Peyer's patch (tissue), 4 donors: ENCODE measurements at regions not wholly inside any gene's neighbourhood (a gene's known extent, or its start where the extent isn't known, plus 50 kb on each side); places are given as distances from the start of the nearest gene placed in this dataset.
"Not testable (repeated sequence)": the region's sequence is repeated elsewhere in the genome, so short reads cannot be mapped to it uniquely, and the experiment has no call there.

Experiments
- POLR2A ChIP-seq, 2 donors: fragments of 450-650 bp; IDR thresholded peaks; one replicate each; pipeline ENCODE4 v1.5.1; 2017; ENCODE audit warnings: antibody characterized with exemption in 2 of 2, mild to moderate bottlenecking in 2 of 2, moderate library complexity in 2 of 2
- TF ChIP-seq, protein P1 (sequence below), 6 experiments: fragments of 450-650 bp in 4 of 6; fragments of 200-600 bp in 2 of 6; sonication (generic) in 1 of 6; IDR thresholded peaks; one replicate each; pipeline ENCODE4 v1.5.1; 2017 to 2019; ENCODE audit warnings: antibody characterized with exemption in 6 of 6, mild to moderate bottlenecking in 3 of 6, moderate library complexity in 1 of 6

DNA sequence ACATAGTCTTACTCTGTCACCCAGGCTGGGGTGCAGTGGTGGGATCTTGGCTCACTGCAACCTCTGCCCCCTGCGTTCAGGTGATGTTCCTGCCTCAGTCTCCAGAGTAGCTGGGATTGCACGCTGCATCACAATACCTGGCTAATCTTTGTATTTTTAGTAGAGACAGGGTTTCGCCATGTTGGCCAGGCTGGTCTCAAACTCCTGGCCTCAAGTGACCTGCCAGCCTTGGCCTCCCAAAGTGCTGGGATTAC is 79.0 kb downstream of the LHX9 start:
- TF ChIP-seq, protein P1, sequence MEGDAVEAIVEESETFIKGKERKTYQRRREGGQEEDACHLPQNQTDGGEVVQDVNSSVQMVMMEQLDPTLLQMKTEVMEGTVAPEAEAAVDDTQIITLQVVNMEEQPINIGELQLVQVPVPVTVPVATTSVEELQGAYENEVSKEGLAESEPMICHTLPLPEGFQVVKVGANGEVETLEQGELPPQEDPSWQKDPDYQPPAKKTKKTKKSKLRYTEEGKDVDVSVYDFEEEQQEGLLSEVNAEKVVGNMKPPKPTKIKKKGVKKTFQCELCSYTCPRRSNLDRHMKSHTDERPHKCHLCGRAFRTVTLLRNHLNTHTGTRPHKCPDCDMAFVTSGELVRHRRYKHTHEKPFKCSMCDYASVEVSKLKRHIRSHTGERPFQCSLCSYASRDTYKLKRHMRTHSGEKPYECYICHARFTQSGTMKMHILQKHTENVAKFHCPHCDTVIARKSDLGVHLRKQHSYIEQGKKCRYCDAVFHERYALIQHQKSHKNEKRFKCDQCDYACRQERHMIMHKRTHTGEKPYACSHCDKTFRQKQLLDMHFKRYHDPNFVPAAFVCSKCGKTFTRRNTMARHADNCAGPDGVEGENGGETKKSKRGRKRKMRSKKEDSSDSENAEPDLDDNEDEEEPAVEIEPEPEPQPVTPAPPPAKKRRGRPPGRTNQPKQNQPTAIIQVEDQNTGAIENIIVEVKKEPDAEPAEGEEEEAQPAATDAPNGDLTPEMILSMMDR (IDR thresholded peaks at IDR 0.05), result not testable (repeated sequence)
- TF ChIP-seq POLR2A (IDR thresholded peaks at IDR 0.05), result not testable (repeated sequence)
